ENCODE measurements at regions not wholly inside any gene's neighbourhood (a gene's known extent, or its start where the extent isn't known, plus 50 kb on each side); places are given as distances from the start of the nearest gene placed in this dataset.

- no peaks in the 10 kb centered on the region for H3K79me2 ChIP-seq (ENCODE audit: insufficient read depth, low read length)
- no peak overlapping the region for H3K27ac ChIP-seq (ENCODE audit: low read depth, low read length)
- H4K20me1 ChIP-seq (ENCODE audit: low read depth, low read length) = no peaks in the 10 kb centered on the region
Observed at GRCh38 chr21:28871388-28872010, 121.2 kb downstream of the LTN1 start.

GRCh38 chr21:28867401-28867800, 125.3 kb downstream of the LTN1 start:
- Histone ChIP-seq H4K20me1 (ENCODE audit: low read depth, low read length) (no peaks in the 10 kb centered on the region), H3F3A (ENCODE audit: insufficient read depth) (no peaks in the 10 kb centered on the region), H3K4me2 (ENCODE audit: low read depth, low read length, poor library complexity, severe bottlenecking) (no peak overlapping the region), H3K79me2 (ENCODE audit: insufficient read depth, low read length) (no peaks in the 10 kb centered on the region), H3K27ac (ENCODE audit: low read depth, low read length) (no peak overlapping the region), H3K36me3 (ENCODE audit: low read length) (0 out of 2 replicates have a peak, but pooled peaks cover 3% of the 10 kb centered on the region), H3K9me3 (ENCODE audit: insufficient read depth, low read length) (no peaks in the 10 kb centered on the region), H3K27me3 (ENCODE audit: low read length) (no peaks in the 10 kb centered on the region), H2AFZ (ENCODE audit: low read depth, low read length, severe bottlenecking) (no peak overlapping the region), H3K9ac (ENCODE audit: low read length) (no peak overlapping the region), H3K9me2 (replicated peaks; ENCODE audit: insufficient read depth, low read length) (no peaks in the 10 kb centered on the region), H3K4me3 (ENCODE audit: insufficient read depth, low read length, poor library complexity, severe bottlenecking) (no peak overlapping the region)
- TF ChIP-seq CTCF (IDR thresholded peaks at IDR 0.05; ENCODE audit: insufficient read depth, low read length, poor library complexity, severe bottlenecking) = no peak
- no peak for TF ChIP-seq EZH2phosphoT487 (conservative IDR thresholded peaks at IDR 0.05; ENCODE audit: low read length)

More at GRCh38 chr21:28871388-28872010, 121.2 kb downstream of the LTN1 start:
- H3K36me3 ChIP-seq (ENCODE audit: low read length) = 0 out of 2 replicates have a peak, but pooled peaks cover 3% of the 10 kb centered on the region
- H3F3A ChIP-seq (ENCODE audit: insufficient read depth) = no peaks in the 10 kb centered on the region
- H3K4me2 ChIP-seq (ENCODE audit: low read depth, low read length, poor library complexity, severe bottlenecking) = no peak overlapping the region
- H3K27me3 ChIP-seq (ENCODE audit: low read length) = no peaks in the 10 kb centered on the region
- H3K9ac ChIP-seq (ENCODE audit: low read length) = no peak overlapping the region
- no peak overlapping the region for H3K4me3 ChIP-seq (ENCODE audit: insufficient read depth, low read length, poor library complexity, severe bottlenecking)
- no peak overlapping the region for H2AFZ ChIP-seq (ENCODE audit: low read depth, low read length, severe bottlenecking)
- no peak for TF ChIP-seq EZH2phosphoT487 (conservative IDR thresholded peaks at IDR 0.05; ENCODE audit: low read length)
- TF ChIP-seq CTCF (IDR thresholded peaks at IDR 0.05; ENCODE audit: insufficient read depth, low read length, poor library complexity, severe bottlenecking) = no peak
- no peaks in the 10 kb centered on the region for H3K9me3 ChIP-seq (ENCODE audit: insufficient read depth, low read length)
- no peaks in the 10 kb centered on the region for H3K9me2 ChIP-seq (replicated peaks; ENCODE audit: insufficient read depth, low read length)

- Histone ChIP-seq H3K27me3 (ENCODE audit: low read length) (no peaks in the 10 kb centered on the region), H3K4me3 (ENCODE audit: insufficient read depth, low read length, poor library complexity, severe bottlenecking) (no peak overlapping the region)
Observed at GRCh38 chr21:28865488-28866186, 127.0 kb downstream of the LTN1 start.

More at GRCh38 chr21:28865488-28866186, 127.0 kb downstream of the LTN1 start:
- Histone ChIP-seq H3K36me3 (ENCODE audit: low read length) (0 out of 2 replicates have a peak, but pooled peaks cover 3% of the 10 kb centered on the region), H3K9me2 (replicated peaks; ENCODE audit: insufficient read depth, low read length) (no peaks in the 10 kb centered on the region), H3K79me2 (ENCODE audit: insufficient read depth, low read length) (no peaks in the 10 kb centered on the region), H3K4me2 (ENCODE audit: low read depth, low read length, poor library complexity, severe bottlenecking) (no peak overlapping the region), H4K20me1 (ENCODE audit: low read depth, low read length) (no peaks in the 10 kb centered on the region), H3K27ac (ENCODE audit: low read depth, low read length) (no peak overlapping the region), H3F3A (ENCODE audit: insufficient read depth) (no peaks in the 10 kb centered on the region), H3K9ac (ENCODE audit: low read length) (no peak overlapping the region), H2AFZ (ENCODE audit: low read depth, low read length, severe bottlenecking) (no peak overlapping the region), H3K9me3 (ENCODE audit: insufficient read depth, low read length) (no peaks in the 10 kb centered on the region)
- no peak for TF ChIP-seq CTCF (IDR thresholded peaks at IDR 0.05; ENCODE audit: insufficient read depth, low read length, poor library complexity, severe bottlenecking)
- TF ChIP-seq EZH2phosphoT487 (conservative IDR thresholded peaks at IDR 0.05; ENCODE audit: low read length) = no peak
